ENCODE measurements at regions not wholly inside any gene's neighbourhood (a gene's known extent, or its start where the extent isn't known, plus 50 kb on each side); places are given as distances from the start of the nearest gene placed in this dataset.

- POLR2A ChIA-PET = no interaction called here
- H3K4me1 Mint-ChIP-seq (ENCODE audit: insufficient read depth, unreplicated experiment) = no peaks in the 10 kb centered on the region
- H3K36me3 Mint-ChIP-seq (ENCODE audit: insufficient read depth, unreplicated experiment) = peaks cover 5% of the 10 kb centered on the region
- CTCF ChIA-PET = interaction anchor here (0.6 kb wide), 2 partner anchors 11 to 488 kb away, joined by 3 read pairs; no protein-coding TSS in a partner anchor
- no peak overlapping the region for H3K4me3 Mint-ChIP-seq (ENCODE audit: unreplicated experiment)
- DNase-seq (ENCODE audit: unreplicated experiment) = no peak
- no TSS peak for BruUV-seq (replicated peaks)
- intact Hi-C loops (cut with micrococcal nuclease) = no loop called here
- no peaks in the 10 kb centered on the region for H3K9me3 Mint-ChIP-seq (ENCODE audit: unreplicated experiment)
- H3K27me3 Mint-ChIP-seq (ENCODE audit: insufficient read depth, unreplicated experiment) = peaks cover 11% of the 10 kb centered on the region
- no peak for TF ChIP-seq CTCF (IDR thresholded peaks at IDR 0.05; ENCODE audit: unreplicated experiment)
- H3K27ac Mint-ChIP-seq (ENCODE audit: low read depth, unreplicated experiment) = no peak overlapping the region
These were observed 131.0 kb downstream of the PDGFRA start for GRCh38 chr4:54359919-54360650.

GRCh38 chr4:54363037-54363436 lies 133.9 kb downstream of the PDGFRA start:
- Mint-ChIP-seq H3K4me1 (ENCODE audit: insufficient read depth, unreplicated experiment) (no peaks in the 10 kb centered on the region), H3K27ac (ENCODE audit: low read depth, unreplicated experiment) (no peak overlapping the region), H3K9me3 (ENCODE audit: unreplicated experiment) (no peaks in the 10 kb centered on the region), H3K4me3 (ENCODE audit: unreplicated experiment) (no peak overlapping the region), H3K27me3 (ENCODE audit: insufficient read depth, unreplicated experiment) (peaks cover 2% of the 10 kb centered on the region), H3K36me3 (ENCODE audit: insufficient read depth, unreplicated experiment) (peaks cover 6% of the 10 kb centered on the region)
- intact Hi-C loops (cut with micrococcal nuclease) = no loop called here
- no TSS peak for BruUV-seq (replicated peaks)
- TF ChIP-seq CTCF (IDR thresholded peaks at IDR 0.05; ENCODE audit: unreplicated experiment) = no peak
- DNase-seq (ENCODE audit: unreplicated experiment) = no peak
- CTCF ChIA-PET = no interaction called here
- POLR2A ChIA-PET = no interaction called here

GRCh38 chr4:54365691-54366090 lies 136.6 kb downstream of the PDGFRA start:
- peaks cover 6% of the 10 kb centered on the region for H3K36me3 Mint-ChIP-seq (ENCODE audit: insufficient read depth, unreplicated experiment)
- no peak for DNase-seq (ENCODE audit: unreplicated experiment)
- no peaks in the 10 kb centered on the region for H3K4me1 Mint-ChIP-seq (ENCODE audit: insufficient read depth, unreplicated experiment)
- H3K4me3 Mint-ChIP-seq (ENCODE audit: unreplicated experiment) = no peak overlapping the region
- no TSS peak for BruUV-seq (replicated peaks)
- intact Hi-C loops (cut with micrococcal nuclease) = no loop called here
- no peak overlapping the region for H3K27ac Mint-ChIP-seq (ENCODE audit: low read depth, unreplicated experiment)
- POLR2A ChIA-PET = no interaction called here
- H3K27me3 Mint-ChIP-seq (ENCODE audit: insufficient read depth, unreplicated experiment) = peaks cover 18% of the 10 kb centered on the region
- H3K9me3 Mint-ChIP-seq (ENCODE audit: unreplicated experiment) = no peaks in the 10 kb centered on the region
- no peak for TF ChIP-seq CTCF (IDR thresholded peaks at IDR 0.05; ENCODE audit: unreplicated experiment)
- CTCF ChIA-PET = no interaction called here

GRCh38 chr4:54367059-54367458 lies 138.0 kb downstream of the PDGFRA start:
- no TSS peak for BruUV-seq (replicated peaks)
- Mint-ChIP-seq H3K4me3 (ENCODE audit: unreplicated experiment) (no peak overlapping the region), H3K27ac (ENCODE audit: low read depth, unreplicated experiment) (no peak overlapping the region), H3K4me1 (ENCODE audit: insufficient read depth, unreplicated experiment) (no peaks in the 10 kb centered on the region), H3K27me3 (ENCODE audit: insufficient read depth, unreplicated experiment) (peaks cover 29% of the 10 kb centered on the region), H3K36me3 (ENCODE audit: insufficient read depth, unreplicated experiment) (peaks cover 6% of the 10 kb centered on the region), H3K9me3 (ENCODE audit: unreplicated experiment) (no peaks in the 10 kb centered on the region)
- intact Hi-C loops (cut with micrococcal nuclease) = no loop called here
- ChIA-PET POLR2A (no interaction called here), CTCF (interaction anchor here (0.7 kb wide), 1 partner anchor 72 kb away, joined by 3 read pairs; no protein-coding TSS in a partner anchor)
- no peak for DNase-seq (ENCODE audit: unreplicated experiment)
- no peak for TF ChIP-seq CTCF (IDR thresholded peaks at IDR 0.05; ENCODE audit: unreplicated experiment)
